IMR-90 (cell line): ENCODE measurements at regions not wholly inside any gene's neighbourhood (a gene's known extent, or its start where the extent isn't known, plus 50 kb on each side); places are given as distances from the start of the nearest gene placed in this dataset.

Experiments used
- BHLHE40 ChIP-seq: fragments of 150-350 bp; IDR thresholded peaks from 2 replicates; pipeline ENCODE4 v1.6.1; 2016; ENCODE audit warnings: mild to moderate bottlenecking, low read depth, low read length
- CEBPB ChIP-seq: IDR thresholded peaks from 2 replicates; pipeline ENCODE4 v1.6.1; 2012; ENCODE audit warnings: low read depth, low read length, improper control_type of control experiment
- MAZ ChIP-seq: IDR thresholded peaks from 2 replicates; pipeline ENCODE4 v1.6.1; 2012; ENCODE audit warnings: low read depth, mild to moderate bottlenecking, low read length, improper control_type of control experiment, moderate library complexity, borderline replicate concordance
- POLR2A ChIP-seq: IDR thresholded peaks from 2 replicates; pipeline ENCODE4 v1.6.1; 2012; ENCODE audit warnings: mild to moderate bottlenecking, low read depth, low read length
- RFX5 ChIP-seq: IDR thresholded peaks from 2 replicates; pipeline ENCODE4 v1.8.0; 2012; ENCODE audit warnings: low read depth, mild to moderate bottlenecking, low read length, moderate library complexity
- USF2 ChIP-seq: fragments of 150-350 bp; IDR thresholded peaks from 2 replicates; pipeline ENCODE4 v1.6.1; 2017; ENCODE audit warnings: mild to moderate bottlenecking, antibody characterized with exemption, low read length, low read depth
- TF ChIP-seq, protein P1 (sequence below): conservative IDR thresholded peaks from 2 replicates; pipeline ENCODE4 v1.5.1; 2012; ENCODE audit warnings: mild to moderate bottlenecking, low read depth, low read length, improper control_type of control experiment

DNA sequence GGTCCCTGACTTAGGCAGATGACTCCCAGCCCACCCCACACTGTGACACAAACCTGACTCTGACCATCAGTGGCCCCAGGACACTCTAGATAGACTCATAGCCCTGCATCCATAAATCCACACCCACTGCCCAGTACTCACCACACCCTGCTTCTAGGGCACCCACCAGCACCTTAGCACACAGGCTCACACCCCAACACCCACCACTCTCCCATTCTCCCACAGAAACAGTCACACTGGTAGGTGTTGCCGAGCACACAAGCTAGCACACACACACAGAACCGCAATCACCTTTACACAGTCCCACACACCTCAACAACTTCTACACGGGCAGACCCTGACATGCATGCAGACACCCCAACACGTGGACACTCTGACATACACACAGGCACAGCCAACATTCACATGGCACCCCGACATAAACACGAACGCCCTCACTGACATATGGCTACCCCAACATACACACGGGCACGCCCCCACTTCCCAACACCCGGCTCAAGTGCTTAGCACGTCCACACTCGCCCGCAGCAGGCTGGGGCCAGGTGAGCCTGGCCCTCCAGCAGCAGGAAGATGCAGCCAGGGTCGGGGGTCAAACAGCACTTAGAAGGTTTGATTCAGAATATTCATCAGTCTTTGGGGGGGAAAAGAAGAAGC lies 105.5 kb upstream of the TARDBP start:
- TF ChIP-seq, protein P1, sequence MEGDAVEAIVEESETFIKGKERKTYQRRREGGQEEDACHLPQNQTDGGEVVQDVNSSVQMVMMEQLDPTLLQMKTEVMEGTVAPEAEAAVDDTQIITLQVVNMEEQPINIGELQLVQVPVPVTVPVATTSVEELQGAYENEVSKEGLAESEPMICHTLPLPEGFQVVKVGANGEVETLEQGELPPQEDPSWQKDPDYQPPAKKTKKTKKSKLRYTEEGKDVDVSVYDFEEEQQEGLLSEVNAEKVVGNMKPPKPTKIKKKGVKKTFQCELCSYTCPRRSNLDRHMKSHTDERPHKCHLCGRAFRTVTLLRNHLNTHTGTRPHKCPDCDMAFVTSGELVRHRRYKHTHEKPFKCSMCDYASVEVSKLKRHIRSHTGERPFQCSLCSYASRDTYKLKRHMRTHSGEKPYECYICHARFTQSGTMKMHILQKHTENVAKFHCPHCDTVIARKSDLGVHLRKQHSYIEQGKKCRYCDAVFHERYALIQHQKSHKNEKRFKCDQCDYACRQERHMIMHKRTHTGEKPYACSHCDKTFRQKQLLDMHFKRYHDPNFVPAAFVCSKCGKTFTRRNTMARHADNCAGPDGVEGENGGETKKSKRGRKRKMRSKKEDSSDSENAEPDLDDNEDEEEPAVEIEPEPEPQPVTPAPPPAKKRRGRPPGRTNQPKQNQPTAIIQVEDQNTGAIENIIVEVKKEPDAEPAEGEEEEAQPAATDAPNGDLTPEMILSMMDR = no peak
- TF ChIP-seq POLR2A (no peak), BHLHE40 (no peak), MAZ (no peak), USF2 (no peak), CEBPB (no peak), RFX5 (no peak)
